ENCODE measurements at regions not wholly inside any gene's neighbourhood (a gene's known extent, or its start where the extent isn't known, plus 50 kb on each side); places are given as distances from the start of the nearest gene placed in this dataset.

DNA sequence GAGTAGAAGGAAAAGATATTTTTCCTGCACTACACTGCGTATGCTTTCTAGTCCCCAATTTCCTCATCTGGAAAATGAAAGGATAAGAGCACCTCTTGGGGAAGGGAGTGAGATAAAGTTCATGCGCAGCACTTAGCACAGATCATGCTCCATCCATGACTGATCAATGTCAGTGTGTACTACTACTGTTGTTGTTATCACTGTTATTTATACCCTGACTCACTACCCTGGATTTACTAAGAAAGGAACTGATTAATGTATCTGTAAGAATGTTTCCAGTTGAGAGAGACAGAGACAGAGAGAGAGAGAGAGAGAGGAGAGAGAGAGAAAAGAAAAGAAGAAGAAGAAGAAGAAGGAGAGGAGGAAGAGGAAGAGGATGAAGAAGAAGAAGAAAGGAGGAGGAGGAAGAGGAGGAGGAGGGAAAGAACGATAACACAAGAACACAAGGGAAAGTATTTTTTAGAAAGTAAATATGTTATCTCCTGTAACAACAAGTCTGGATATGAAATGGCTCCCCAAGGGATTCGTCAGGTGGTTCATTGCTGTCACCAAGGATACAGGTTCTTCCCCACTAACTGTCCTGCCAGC lies 212.2 kb upstream of the PROK2 start:
- DNase-seq, result no peak

DNA sequence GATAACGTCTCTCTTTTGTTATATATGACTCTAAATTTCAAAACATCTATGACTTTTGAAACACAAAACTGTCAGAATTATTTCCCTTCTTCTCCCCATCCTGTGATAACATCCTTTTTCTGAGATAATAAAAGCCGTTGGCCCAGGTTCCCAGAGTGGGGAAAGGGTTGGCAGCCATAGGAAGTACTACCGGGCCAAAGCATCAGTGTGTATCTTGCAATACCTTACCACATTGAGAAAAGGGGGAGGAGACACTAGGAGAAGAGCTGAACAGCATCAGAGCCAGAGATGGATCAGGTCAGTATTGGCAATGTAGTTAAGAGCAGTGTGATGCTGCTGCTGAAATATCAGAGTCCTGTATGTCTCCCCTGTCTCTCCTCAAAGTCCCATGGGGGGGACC lies 210.0 kb upstream of the PROK2 start:
- DNase-seq, result no peak

DNA sequence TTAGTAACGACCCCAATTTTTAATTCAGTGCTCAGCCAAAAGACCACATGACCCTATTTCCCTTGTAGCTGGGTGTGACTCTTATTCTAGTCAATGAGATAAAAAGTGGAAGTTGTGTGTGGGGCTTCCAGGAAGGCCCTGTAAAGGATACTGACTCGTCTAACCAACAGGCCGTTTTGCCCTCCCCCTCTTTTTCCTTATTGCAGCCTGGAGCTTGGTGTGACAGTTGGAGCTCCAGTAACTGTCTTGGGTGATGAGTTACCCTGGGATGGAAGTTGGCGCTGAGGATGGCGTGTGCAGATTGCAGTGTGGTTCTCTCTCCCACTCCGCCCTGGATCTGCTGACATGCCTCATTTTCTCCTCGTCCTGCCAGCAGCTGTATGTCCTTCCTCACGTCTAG lies 209.3 kb upstream of the PROK2 start:
- DNase-seq, result no peak

DNA sequence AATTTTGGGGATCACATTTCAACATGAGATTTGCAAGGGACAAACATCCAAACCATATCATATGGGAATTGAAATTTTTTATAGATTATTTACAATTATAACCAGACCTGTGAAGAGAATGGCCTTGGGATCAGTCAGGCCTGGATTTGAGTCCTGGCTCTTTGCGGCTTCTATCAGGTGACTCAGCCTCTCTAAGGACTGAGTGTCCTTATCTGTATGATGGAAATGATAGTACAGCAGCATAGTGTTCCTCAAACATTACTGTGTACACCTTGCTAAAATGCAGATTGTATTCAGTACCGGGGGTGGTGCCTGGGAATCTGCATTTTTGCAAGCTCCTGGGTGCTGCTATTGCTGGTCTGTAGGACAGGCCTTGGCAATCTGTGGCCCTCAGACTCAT lies 206.7 kb upstream of the PROK2 start:
- DNase-seq, result no peak

DNA sequence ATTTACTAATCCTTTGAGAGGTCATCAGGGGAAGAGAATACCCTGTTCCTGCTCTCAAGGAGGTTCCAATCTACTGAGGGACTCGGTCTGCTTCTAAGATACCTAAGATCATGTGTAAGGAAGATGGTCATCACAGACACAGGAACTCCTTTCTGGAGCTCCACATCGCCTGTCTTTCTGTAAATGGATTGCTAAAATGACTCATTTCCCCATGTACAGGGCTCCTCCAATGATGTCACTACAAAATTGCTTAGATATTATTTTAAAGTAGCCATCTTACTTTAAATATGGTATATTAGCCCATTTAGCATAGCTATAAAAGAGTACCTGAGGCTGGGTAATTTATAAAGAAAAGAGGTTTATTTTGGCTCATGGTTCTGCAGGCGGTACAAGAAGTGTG lies 206.1 kb upstream of the PROK2 start:
- no peak for DNase-seq

DNA sequence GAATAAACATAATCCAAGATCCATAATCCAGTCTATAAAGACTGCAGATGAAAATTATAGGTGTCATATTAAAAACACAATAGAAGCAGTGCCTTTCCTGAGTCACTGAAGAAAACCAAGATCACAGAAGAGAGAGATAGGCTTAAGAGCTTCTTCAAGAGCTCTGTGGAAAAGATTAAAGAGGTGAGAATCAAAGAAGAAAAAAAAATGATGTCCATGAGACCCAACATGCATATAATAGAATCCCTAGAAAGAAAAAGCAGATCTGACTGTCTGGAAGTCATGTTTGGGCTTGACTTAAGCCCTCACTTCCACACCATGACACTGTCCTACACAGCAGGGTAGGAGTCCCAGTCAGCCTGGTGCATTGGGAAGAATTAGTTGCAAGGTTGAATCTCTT lies 205.6 kb upstream of the PROK2 start:
- DNase-seq, result no peak

DNA sequence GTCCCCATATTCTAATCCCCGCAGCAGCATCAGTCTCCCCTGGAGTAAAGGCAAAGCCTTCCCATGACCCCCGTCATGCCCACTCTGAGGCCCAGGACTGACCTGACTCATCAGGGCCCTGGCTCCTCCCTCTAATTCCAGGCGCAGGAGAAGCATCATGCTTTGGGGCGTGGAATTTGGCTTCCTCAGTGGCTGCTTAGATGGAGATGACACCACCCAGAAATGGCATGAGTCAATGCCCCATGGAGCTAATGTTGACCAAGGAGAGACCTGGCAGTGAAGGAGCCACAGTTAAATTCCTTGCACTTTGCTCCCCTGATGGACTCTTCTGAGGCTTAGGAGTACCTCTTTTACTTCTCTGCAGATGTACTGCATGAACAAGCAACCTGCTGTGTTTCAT lies 204.2 kb upstream of the PROK2 start:
- no peak for DNase-seq

DNA sequence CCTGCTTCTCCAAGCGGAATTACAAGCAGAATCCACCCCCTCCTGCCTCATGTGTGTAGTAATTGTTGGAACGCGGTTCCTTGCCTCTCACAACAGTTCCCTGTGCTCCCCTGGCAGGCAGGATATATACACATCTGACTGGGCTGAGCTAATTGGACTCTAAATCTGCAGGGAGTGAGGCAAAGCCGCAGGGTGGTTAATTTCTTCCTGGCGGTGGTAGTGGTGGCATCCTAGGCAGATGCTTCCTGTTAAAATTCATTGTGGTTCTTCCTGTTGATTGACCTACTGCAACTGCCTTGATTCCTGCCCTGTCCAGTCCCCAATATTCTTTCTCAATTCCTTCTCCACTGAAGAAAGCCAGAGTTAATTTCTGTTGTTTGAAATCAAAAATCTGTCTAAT lies 202.9 kb upstream of the PROK2 start:
- DNase-seq, result no peak

DNA sequence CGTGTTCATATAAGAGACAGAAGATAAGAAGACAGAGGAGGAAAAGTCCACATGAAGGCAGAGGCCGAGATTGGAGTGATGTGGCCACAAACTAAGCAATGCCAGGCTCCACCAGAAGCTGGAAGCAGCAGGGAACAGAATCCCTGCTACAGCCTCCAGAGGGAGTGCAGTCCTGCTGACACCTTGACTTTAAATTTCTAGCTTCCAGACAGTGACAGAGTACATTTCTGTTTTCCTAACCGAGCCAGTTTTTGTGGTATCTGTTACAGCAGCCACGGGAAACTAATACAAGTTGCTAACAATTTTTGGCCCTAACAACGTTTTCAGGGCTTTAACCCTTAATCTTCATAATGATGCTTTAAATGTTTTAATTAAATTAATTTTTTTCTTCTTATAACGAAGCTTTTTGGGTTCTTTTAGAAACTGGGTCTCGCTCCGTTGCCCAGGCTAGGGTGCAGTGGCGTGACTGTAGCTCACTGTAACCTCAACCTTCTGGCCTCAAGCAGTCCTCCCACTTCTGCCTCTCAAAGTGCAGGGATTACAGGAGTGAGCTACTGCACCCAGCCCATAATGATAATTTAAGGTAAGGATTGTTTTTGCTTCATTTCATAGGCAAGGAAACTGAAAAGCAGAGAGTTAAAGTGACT lies 202.3 kb upstream of the PROK2 start:
- no peak for DNase-seq

DNA sequence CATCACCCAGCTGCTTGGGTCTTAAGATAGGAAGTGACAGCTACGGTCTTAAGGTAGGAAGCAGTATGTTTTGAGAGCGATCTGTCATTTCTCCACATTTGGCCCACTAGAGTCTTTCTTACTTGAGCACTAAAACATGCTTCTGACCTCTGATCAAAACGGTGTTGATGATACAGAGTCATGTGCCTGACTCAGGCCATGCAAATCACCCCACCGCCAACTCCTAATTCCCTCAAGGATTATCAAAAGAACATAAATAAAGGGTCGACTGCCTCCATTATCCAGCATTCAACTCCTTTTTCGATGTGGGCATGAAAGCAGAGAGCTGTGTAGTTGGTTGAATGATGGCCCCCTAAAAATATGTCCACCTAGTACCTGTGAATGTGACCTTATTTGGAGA lies 201.7 kb upstream of the PROK2 start:
- no peak for DNase-seq

DNA sequence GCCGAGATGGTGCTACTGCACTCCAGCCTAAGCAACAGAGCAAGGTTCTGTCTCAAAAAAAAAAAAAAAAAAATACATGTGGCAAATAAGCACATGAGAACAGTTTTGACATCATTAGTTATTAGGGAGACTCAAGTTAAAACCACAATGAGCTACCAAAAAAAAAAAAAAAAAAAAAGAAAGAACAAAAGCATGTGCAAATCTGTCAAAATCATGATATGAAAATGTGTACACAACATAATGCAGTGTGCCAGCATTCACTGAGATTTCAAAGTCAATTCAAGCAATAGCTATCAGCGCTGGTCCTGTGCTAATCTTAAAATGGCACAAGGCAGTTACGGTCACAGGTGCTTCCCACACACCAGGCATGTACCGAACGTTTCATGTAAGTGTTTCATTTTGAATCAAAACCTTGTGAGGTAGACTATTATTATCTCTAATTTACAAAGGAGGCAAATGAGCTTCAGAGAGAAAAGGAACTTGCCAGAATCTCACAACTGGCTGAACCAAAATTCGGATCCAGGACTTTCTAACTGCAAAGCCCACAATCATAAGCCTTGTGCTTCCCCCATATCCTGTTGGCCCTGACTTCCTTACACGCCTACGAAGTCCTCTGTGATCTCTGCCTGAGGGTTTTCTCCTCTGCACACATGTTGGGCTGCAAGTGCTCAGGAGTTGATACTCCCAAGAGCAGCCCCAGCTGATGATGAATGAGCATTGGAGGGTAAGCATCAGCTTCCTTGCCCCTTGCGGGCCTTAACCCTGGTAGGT lies 200.1 kb upstream of the PROK2 start:
- no peak for DNase-seq

DNA sequence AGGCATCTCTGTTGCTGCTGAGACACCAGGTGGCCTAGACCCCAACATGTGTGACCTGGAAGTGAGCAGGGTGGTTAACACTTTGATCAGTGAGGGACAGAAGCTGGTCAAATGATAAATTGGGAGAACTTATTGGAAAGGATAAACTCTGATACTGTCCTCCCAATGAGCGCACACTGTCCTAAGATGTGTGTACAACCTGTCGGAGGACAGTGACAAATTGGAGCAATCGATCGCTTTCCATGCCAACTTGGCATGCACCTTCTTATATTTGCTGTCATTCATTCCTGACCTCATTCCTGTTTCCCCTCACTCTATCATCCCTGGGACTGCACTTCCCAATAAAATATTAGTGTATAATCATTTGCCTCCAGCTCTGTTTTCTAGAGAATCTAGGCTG lies 198.7 kb upstream of the PROK2 start:
- DNase-seq, result no peak

DNA sequence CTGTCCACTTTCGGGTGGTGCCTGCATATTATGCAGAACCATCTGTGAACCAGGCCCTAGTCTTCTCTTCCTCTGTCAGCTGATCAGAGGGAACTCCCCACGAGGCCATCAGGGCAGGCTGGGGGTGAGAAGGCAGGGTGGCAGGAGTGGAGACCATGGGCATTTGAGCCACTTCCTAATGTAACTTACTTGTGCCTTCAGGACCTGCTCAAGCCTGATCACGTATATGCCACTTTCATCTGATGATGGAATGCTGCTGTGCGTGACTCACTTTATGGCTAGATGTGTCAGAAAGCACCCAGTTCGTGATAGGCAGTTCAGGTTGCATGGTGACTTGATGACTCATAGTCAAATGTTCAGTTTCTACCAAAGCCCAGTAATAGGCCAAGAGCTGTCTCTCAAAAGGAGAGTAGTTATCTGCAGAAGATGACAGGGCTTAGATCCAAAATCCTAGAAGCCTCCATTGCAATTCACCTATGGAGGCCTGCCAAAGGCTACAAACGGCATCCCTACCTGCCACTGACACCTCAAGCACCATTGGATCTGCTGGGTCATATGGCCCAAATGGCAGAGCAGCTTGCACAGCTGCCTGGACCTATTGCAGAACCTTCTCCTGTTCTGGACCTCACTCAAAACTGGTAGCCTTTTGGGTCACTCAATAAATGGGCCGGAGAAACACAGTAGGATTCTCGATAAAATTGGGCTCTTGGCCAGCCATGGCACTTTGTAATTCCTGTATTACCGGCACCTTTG lies 197.7 kb upstream of the PROK2 start:
- DNase-seq, result peak; percentile 65

DNA sequence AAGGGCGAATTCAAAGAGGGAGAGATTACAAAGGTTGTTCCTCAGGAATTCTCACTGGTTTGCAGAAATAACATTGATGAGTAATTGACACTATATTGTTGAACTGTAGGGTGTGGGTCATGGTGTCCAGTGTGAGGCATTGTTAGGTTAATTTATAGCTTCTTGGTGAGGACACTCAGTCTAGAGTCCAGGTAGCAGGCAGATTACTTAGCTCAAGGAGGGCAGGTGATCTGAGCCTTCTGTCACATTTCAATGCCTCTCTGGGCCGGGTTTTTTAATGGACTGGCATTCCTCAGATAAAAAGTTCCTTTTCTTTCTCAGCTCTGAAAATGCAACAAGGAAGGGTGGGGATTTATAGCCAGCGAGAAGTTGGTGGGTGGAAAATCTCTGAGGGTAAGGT lies 194.2 kb upstream of the PROK2 start:
- no peak for DNase-seq

DNA sequence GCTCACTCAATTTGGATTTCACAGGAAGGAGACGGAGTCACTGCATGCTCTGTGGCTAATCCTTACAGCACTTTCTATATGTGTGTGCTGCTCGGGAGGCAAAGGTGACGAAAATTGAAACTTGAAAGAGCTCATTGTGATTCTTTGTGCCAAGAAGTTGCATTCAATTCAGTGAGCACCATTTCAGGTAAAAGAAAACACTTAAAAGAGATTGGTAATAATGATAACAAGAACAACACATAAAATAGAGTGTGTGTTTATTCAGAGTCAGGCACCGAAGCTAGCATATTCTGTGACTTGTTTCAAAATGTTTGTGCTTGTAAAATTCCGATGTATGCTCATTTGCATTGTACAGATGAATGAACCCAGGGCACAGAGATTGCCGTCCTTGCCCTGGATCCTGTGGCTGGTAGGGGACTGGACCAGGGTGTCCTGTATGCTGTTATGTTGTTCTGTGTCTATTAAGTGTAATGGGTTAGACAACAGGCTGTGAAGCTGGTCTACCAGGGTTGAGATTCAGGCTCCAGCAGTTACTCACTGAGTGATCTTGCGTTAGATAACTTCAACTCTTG lies 193.3 kb upstream of the PROK2 start:
- DNase-seq, result no peak

DNA sequence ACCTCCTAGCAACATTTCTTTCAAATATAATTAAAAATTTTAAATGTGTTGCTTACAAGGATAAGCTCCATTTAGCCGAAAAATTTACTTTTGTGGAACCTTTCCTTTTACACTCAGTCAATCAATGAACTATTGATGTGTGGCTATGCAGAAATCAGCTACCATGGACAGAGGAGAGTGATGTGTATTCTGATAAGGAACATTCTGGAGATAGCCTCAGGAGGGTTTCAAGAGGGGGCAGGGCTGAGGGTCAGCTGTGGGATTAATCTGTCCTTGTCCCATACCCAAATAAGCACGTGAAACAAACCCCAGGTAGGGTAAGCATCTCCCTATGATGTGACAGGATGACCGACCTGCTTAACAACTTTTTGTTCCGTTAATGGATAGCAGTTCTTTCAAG lies 192.6 kb upstream of the PROK2 start:
- DNase-seq, result no peak

DNA sequence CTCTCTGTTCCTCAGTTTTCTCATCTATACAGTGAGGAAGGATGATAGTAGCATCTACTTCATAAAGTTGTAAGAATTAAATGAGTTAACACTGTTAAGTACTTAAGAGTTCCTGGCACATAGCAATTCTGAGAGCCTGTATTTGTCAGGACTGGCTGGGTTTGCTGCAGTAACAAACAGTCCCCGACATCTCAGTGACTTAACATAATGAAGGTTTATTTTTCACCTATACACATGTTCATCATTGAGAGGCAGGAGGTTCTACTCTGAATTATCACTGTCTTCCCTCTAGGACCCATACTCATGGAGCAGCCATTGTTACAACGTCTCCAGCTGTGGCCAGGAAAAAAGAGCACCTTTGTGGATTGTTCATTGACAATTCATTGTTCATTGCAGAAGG lies 190.6 kb upstream of the PROK2 start:
- no peak for DNase-seq

DNA sequence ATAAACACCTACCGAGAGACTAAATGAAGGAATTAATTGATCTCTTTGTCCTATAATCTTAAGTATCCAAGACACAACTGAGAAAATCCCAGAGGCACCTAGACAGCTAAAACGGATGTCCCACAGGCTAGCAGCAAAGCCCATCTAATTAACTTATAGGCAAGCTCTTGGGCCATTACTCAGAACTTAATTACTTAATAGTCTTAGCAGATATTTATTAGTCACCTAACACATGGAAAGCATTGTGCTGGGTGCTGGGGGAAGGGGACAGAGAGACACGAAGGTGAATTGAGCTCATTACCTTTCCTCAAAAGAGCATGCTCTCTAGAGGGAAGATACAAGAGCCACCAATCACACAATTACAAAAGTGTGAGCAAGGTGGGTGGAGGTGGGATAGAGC lies 189.8 kb upstream of the PROK2 start:
- DNase-seq, result no peak

DNA sequence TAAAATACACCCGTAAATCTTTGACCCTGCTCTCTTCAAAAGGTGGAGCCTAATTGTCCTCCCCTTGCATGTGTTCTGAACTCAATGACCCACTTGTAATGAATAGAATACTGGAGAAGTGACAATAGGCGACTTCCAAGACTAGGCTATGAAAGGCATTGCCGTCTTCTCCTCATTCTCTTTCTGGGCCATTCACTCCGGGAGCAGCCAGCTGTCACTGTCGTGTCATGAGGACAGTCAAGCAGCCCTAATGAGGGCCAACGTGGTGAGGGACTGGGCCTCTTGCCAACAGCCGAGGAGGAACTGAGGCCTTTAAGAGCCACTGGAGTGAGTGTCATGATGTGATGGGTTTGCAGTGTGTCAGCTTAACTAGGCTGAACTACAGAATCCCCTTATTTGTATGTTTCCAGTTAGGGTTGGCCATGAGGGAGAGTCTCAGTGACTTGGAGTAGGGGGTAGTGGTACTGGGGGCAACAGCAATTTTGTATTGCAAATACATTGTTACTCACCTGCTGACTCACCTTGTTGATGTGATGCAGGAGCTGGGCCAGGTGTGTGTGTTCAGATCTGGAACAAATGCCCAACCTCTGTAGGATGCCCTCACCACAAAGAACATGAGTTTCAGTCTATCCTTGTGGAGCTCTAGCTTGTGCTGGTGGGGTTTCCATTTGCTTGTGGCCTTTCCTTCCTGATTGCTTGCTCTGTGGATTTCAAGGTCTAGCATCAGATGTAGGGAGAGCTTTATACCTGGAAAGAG lies 188.5 kb upstream of the PROK2 start:
- DNase-seq, result no peak

DNA sequence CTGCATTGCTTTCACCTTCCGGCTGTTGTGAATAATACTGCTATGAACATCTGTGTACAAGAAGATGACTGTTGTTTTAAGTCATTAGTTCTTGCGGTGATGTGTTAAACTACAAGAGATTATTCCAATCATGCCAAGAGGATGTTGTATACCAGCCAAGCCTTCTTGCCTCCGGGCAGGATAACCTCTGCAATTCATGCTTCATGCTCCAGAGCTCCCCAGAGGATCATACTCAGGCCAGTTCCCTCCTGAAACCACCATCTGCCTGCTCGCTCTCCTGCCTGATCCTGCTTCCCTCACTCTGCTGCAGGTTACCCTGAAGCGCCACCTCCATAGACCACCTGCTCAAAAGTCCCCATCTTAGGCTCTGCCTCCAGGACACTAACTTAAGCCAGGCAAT lies 187.1 kb upstream of the PROK2 start:
- no peak for DNase-seq

DNA sequence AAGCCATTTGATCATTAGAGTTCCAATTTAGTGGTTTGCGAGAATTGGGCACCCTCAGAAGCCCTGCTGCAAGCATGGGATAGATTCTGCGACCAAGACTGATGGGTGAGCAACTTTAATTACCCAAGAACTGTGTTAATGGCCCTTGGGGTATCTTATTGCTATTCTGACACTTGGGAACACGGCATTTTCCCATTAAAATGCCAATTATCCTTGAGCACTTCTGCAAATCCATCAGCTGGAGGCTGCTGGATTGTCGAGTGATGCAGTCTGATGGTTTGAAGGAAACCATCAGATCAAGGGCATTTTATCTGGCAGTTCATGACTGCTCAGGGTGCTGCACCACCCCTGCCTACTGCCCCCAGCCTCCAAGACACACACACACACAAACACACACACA lies 183.6 kb upstream of the PROK2 start:
- no peak for DNase-seq

DNA sequence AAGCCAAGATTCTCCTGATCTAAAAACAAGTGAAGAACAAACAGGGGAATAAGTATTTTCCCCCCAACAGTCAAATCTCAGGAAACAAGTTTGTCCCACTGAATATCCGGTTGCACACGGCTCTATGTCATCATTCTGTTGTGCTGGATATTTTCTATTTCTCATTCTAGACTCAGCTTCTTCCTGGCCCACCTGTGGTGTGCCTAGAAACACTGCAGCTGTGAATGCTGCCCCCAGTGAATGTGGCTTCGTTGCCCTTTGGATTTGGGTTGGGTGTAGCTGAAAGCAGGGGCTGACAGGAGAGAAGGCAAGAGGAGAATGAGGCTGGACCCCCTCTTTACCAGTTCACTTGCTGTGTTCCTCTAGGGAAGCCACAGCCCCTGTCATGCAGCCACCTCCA lies 181.2 kb upstream of the PROK2 start:
- DNase-seq, result no peak

DNA sequence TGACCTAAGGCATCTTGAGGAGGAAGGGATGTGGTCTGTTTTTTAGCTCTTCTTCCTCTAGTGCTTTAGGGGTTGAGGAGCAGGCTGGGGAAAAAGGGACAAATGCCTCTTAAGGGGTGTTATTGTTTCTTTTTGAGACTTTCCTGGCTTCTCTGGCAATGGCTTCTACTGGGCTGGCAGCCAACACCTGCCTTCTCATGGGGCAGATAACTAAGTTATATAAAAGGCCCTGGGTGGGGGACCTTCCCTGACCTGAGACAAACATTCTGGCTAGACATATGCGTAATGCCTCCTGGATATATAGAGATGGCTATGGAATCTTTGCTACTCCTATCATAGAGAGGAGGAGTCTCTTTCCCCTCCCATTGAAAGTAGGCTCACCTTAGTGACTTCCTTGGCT lies 179.2 kb upstream of the PROK2 start:
- no peak for DNase-seq
